ENCODE measurements at regions not wholly inside any gene's neighbourhood (a gene's known extent, or its start where the extent isn't known, plus 50 kb on each side); places are given as distances from the start of the nearest gene placed in this dataset.

DNA sequence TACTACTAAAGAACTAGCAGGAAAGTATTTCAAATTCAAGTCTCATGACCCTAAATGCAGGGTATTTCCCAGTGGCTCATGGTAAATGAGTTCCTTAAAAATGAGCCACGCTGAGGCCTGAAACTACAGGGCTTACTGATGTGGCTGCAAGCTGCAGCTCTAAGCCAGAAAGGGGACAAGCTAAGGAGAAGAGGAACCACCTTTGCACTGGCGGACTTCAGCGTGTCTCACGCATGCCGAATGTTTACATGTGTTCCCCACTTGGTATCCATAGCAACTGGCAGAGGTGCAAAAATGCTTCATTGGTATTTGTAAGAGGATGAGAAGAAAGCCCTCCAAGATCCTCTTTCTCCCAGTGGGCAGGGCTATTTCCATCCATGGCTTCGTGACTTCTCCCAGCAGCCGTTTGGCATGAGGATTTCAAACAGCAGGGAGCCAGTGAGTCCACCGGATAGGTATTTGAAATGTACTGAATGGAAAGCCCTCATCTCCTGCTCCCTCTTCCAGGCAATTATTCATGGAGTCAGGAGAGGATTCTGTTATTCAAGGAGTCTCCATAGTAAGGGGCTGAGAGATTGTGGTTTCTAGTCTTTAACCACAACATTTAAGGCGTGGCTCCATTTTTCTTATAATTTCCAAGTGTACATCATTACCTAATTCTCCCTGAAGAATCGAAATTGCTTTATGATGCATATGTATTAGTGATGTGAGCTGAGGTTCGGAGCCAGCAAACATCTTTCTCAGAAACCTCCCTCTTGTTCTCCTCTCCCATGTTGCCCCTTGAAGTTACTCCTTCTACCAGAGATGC lies 55.3 kb upstream of the CD44 start:
- no peak overlapping the region for H3K4me3 ChIP-seq (replicated peaks; ENCODE audit: insufficient read depth, low read length)
- DNase-seq (ENCODE audit: low read depth in 1 of 2, low spot score in 1 of 2) = peak; percentile 94 to 98
- TF ChIP-seq, protein P1, sequence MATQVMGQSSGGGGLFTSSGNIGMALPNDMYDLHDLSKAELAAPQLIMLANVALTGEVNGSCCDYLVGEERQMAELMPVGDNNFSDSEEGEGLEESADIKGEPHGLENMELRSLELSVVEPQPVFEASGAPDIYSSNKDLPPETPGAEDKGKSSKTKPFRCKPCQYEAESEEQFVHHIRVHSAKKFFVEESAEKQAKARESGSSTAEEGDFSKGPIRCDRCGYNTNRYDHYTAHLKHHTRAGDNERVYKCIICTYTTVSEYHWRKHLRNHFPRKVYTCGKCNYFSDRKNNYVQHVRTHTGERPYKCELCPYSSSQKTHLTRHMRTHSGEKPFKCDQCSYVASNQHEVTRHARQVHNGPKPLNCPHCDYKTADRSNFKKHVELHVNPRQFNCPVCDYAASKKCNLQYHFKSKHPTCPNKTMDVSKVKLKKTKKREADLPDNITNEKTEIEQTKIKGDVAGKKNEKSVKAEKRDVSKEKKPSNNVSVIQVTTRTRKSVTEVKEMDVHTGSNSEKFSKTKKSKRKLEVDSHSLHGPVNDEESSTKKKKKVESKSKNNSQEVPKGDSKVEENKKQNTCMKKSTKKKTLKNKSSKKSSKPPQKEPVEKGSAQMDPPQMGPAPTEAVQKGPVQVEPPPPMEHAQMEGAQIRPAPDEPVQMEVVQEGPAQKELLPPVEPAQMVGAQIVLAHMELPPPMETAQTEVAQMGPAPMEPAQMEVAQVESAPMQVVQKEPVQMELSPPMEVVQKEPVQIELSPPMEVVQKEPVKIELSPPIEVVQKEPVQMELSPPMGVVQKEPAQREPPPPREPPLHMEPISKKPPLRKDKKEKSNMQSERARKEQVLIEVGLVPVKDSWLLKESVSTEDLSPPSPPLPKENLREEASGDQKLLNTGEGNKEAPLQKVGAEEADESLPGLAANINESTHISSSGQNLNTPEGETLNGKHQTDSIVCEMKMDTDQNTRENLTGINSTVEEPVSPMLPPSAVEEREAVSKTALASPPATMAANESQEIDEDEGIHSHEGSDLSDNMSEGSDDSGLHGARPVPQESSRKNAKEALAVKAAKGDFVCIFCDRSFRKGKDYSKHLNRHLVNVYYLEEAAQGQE (IDR thresholded peaks at IDR 0.05; ENCODE audit: insufficient replicate concordance, low read depth) = no peak
- TF ChIP-seq, protein P2, sequence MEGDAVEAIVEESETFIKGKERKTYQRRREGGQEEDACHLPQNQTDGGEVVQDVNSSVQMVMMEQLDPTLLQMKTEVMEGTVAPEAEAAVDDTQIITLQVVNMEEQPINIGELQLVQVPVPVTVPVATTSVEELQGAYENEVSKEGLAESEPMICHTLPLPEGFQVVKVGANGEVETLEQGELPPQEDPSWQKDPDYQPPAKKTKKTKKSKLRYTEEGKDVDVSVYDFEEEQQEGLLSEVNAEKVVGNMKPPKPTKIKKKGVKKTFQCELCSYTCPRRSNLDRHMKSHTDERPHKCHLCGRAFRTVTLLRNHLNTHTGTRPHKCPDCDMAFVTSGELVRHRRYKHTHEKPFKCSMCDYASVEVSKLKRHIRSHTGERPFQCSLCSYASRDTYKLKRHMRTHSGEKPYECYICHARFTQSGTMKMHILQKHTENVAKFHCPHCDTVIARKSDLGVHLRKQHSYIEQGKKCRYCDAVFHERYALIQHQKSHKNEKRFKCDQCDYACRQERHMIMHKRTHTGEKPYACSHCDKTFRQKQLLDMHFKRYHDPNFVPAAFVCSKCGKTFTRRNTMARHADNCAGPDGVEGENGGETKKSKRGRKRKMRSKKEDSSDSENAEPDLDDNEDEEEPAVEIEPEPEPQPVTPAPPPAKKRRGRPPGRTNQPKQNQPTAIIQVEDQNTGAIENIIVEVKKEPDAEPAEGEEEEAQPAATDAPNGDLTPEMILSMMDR (IDR thresholded peaks at IDR 0.05; ENCODE audit: insufficient read depth, low read length) = no peak
- peak; percentile 83 for TF ChIP-seq SPI1 (IDR thresholded peaks at IDR 0.05; ENCODE audit: borderline replicate concordance, low read depth)
- no peak for TF ChIP-seq GABPA (IDR thresholded peaks at IDR 0.05; ENCODE audit: low read depth)
- TF ChIP-seq POLR2AphosphoS5 (IDR thresholded peaks at IDR 0.05; ENCODE audit: low read depth) = peak; percentile 75
- H3K27me3 ChIP-seq (ENCODE audit: insufficient read depth, poor library complexity, severe bottlenecking) = no peaks in the 10 kb centered on the region
- H3K27ac ChIP-seq (replicated peaks) = peak overlapping the region; percentile 83

DNA sequence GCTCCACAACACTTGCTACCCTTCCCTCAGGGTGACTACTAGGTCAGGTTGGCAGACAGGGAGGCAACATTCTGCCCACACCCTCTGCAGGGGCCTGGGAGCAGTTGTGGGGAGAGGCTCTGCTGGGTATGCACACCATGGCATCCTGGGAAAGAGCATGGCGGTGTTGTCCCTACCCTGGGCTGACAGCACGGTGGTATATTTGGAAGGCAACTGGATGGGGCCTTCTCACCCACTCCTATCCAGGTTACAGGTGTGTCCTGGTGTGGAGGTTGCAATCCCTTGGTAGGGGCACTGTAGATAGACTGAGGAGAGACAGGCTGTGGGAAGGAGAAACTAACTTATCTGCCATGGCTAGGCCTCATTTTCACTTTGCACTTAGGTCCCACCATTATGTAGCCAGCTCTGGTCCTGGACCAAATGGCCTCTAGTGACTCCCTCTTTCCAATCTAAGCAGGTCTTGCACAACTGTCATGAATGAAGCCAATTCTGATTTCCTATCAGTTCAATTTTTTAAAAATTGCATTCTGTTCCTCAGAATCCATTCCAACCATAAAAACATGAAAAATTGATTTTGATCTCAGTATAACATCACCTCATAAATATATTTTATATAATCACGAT lies 54.0 kb upstream of the CD44 start:
- no peak for TF ChIP-seq POLR2AphosphoS5 (IDR thresholded peaks at IDR 0.05; ENCODE audit: low read depth)
- Histone ChIP-seq H3K4me3 (replicated peaks; ENCODE audit: insufficient read depth, low read length) (no peak overlapping the region), H3K27ac (replicated peaks) (no peak overlapping the region), H3K27me3 (ENCODE audit: insufficient read depth, poor library complexity, severe bottlenecking) (no peaks in the 10 kb centered on the region)
- DNase-seq (ENCODE audit: low read depth in 1 of 2, low spot score in 1 of 2) = no peak

DNA sequence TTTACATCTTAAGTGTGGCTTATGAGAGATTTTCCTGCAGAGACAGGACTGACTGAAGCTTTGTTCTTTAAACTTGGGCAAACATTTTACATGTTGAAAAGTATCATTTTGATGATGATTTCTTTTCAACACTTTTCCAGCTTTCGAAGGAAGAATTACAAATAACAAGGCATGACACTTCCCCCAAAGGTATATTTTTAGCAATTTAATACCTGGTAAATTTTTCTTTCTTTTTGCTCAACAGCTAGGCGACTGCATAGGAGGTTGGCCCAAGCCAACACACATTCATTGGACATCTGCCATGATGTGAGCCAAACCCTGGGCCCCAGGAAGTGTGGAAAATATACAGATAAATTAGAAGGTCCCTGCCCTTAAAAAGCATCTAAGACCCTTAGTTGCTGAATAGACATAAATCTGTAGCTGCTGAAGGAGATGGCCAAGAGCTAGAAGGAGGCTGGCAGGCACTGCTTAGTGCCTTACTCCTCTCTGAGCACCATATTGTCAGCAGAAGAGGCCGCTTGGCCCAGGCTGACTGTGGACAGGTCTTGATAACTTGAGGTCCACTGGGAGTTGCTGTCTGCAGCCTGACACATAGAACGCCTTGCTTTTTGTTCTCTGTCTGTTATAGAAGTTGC lies 53.3 kb upstream of the CD44 start:
- no peak for DNase-seq (ENCODE audit: low read depth in 1 of 2, low spot score in 1 of 2)
- Histone ChIP-seq H3K27me3 (ENCODE audit: insufficient read depth, poor library complexity, severe bottlenecking) (no peaks in the 10 kb centered on the region), H3K27ac (replicated peaks) (no peak overlapping the region), H3K4me3 (replicated peaks; ENCODE audit: insufficient read depth, low read length) (no peak overlapping the region)
- TF ChIP-seq SPI1 (IDR thresholded peaks at IDR 0.05; ENCODE audit: borderline replicate concordance, low read depth) (no peak), GABPA (IDR thresholded peaks at IDR 0.05; ENCODE audit: low read depth) (no peak), POLR2AphosphoS5 (IDR thresholded peaks at IDR 0.05; ENCODE audit: low read depth) (no peak)
- TF ChIP-seq, protein P1 (IDR thresholded peaks at IDR 0.05; ENCODE audit: insufficient replicate concordance, low read depth) = no peak
- TF ChIP-seq, protein P2 (IDR thresholded peaks at IDR 0.05; ENCODE audit: insufficient read depth, low read length) = no peak

DNA sequence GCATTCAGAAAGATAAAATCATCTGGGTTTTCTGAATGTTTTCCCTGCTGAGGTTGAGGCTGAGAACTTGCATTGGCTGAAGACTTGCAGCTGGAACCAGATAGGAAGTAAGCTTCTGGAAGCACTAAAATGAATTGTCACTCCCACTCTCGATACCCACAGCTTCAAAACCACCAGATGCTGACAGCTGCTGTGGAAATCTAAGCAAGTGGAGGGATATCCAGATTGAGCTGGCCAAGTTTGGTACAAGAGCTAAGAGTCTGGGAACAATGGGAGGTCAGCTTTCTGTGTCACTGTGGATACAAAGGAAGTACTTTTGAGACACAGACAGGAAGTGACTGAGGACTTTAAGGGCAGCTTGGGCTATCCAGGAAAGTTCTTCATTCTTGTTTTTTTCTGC lies 51.3 kb upstream of the CD44 start:
- Histone ChIP-seq H3K27me3 (ENCODE audit: insufficient read depth, poor library complexity, severe bottlenecking) (no peaks in the 10 kb centered on the region), H3K4me3 (replicated peaks; ENCODE audit: insufficient read depth, low read length) (no peak overlapping the region), H3K27ac (replicated peaks) (peak overlapping the region; percentile 8)
- TF ChIP-seq, protein P2 (IDR thresholded peaks at IDR 0.05; ENCODE audit: insufficient read depth, low read length) = no peak
- TF ChIP-seq, protein P1 (IDR thresholded peaks at IDR 0.05; ENCODE audit: insufficient replicate concordance, low read depth) = no peak
- TF ChIP-seq POLR2AphosphoS5 (IDR thresholded peaks at IDR 0.05; ENCODE audit: low read depth) = peak; percentile 57; the same call in 1 of the 2 replicates
- peak; percentile 34; the same call in 1 of the 2 replicates for TF ChIP-seq GABPA (IDR thresholded peaks at IDR 0.05; ENCODE audit: low read depth)
- peak; percentile 72; the same call in 1 of the 2 replicates for TF ChIP-seq SPI1 (IDR thresholded peaks at IDR 0.05; ENCODE audit: borderline replicate concordance, low read depth)
- DNase-seq (ENCODE audit: low read depth in 1 of 2, low spot score in 1 of 2) = peak in 1 of 2 experiments; percentile 61
